ENCODE measurements at regions not wholly inside any gene's neighbourhood (a gene's known extent, or its start where the extent isn't known, plus 50 kb on each side); places are given as distances from the start of the nearest gene placed in this dataset.
"Not testable (repeated sequence)": the region's sequence is repeated elsewhere in the genome, so short reads cannot be mapped to it uniquely, and the experiment has no call there.

- peak; percentile 15 for DNase-seq (ENCODE audit: low read depth)
Measured at GRCh38 chr5:10018201-10019069, 231.3 kb downstream of the ATPSCKMT start.

- no peak for DNase-seq (ENCODE audit: low read depth)
Measured at GRCh38 chr5:10017786-10018185, 231.9 kb downstream of the ATPSCKMT start.

- not testable (repeated sequence) for DNase-seq (ENCODE audit: low read depth)
Measured at GRCh38 chr5:10016559-10016958, 233.1 kb downstream of the ATPSCKMT start.

GRCh38 chr5:10015681-10016080 lies 234.0 kb downstream of the ATPSCKMT start:
- DNase-seq (ENCODE audit: low read depth) = not testable (repeated sequence)

GRCh38 chr5:10009802-10010201 lies 239.9 kb downstream of the ATPSCKMT start:
- DNase-seq (ENCODE audit: low read depth) = no peak

- no peak for DNase-seq (ENCODE audit: low read depth)
Measured at GRCh38 chr5:9987101-9987500, 262.6 kb downstream of the ATPSCKMT start.

- DNase-seq (ENCODE audit: low read depth) = no peak
Measured at GRCh38 chr5:9977070-9977469, 272.6 kb downstream of the ATPSCKMT start.

GRCh38 chr5:9976621-9977020 lies 273.1 kb downstream of the ATPSCKMT start:
- no peak for DNase-seq (ENCODE audit: low read depth)

GRCh38 chr5:9972059-9972458 lies 277.6 kb downstream of the ATPSCKMT start:
- DNase-seq (ENCODE audit: low read depth) = no peak

GRCh38 chr5:9971301-9971700 lies 278.4 kb downstream of the ATPSCKMT start:
- DNase-seq (ENCODE audit: low read depth) = no peak

GRCh38 chr5:9958914-9959313 lies 290.8 kb downstream of the ATPSCKMT start:
- no peak for DNase-seq (ENCODE audit: low read depth)

GRCh38 chr5:9957214-9957613 lies 292.5 kb downstream of the ATPSCKMT start:
- no peak for DNase-seq (ENCODE audit: low read depth)

GRCh38 chr5:9956725-9957124 lies 293.0 kb downstream of the ATPSCKMT start:
- no peak for DNase-seq (ENCODE audit: low read depth)

- DNase-seq (ENCODE audit: low read depth) = no peak
Measured at GRCh38 chr5:9955586-9955985, 294.1 kb downstream of the ATPSCKMT start.

GRCh38 chr5:9954869-9955268 lies 294.8 kb downstream of the ATPSCKMT start:
- DNase-seq (ENCODE audit: low read depth) = no peak

GRCh38 chr5:9953691-9954090 lies 296.0 kb downstream of the ATPSCKMT start:
- DNase-seq (ENCODE audit: low read depth) = no peak

GRCh38 chr5:9951865-9952516 lies 297.7 kb downstream of the ATPSCKMT start:
- no peak for DNase-seq (ENCODE audit: low read depth)

GRCh38 chr5:9947944-9948343 lies 301.7 kb downstream of the ATPSCKMT start:
- no peak for DNase-seq (ENCODE audit: low read depth)

GRCh38 chr5:9947225-9947714 lies 302.4 kb downstream of the ATPSCKMT start:
- DNase-seq (ENCODE audit: low read depth) = no peak

GRCh38 chr5:9932770-9933169 lies 302.6 kb upstream of the TAS2R1 start:
- DNase-seq (ENCODE audit: low read depth) = peak; percentile 12

- DNase-seq (ENCODE audit: low read depth) = no peak
Measured at GRCh38 chr5:9930156-9930555, 300.0 kb upstream of the TAS2R1 start.

GRCh38 chr5:9928326-9928725 lies 298.2 kb upstream of the TAS2R1 start:
- DNase-seq (ENCODE audit: low read depth) = peak; percentile 63
